Brain microvascular endothelial cell (primary cell): ENCODE measurements at regions not wholly inside any gene's neighbourhood (a gene's known extent, or its start where the extent isn't known, plus 50 kb on each side); places are given as distances from the start of the nearest gene placed in this dataset.

Experiments used
- DNase-seq: peaks from one replicate; pipeline ENCODE4 v3.0.0-alpha.2; 2020
- H3K27ac ChIP-seq: fragments of 250-450 bp; sonication (Bioruptor Pico); 2 replicates; pipeline ENCODE4 v1.5.1; 2020; ENCODE audit warnings: mild to moderate bottlenecking, moderate library complexity
- H3K27me3 ChIP-seq: fragments of 250-450 bp; sonication (Bioruptor Pico); replicated peaks from 2 replicates; pipeline ENCODE4 v1.5.1; 2020; ENCODE audit warnings: mild to moderate bottlenecking
- H3K36me3 ChIP-seq: fragments of 250-450 bp; sonication (Bioruptor Pico); replicated peaks from 2 replicates; pipeline ENCODE4 v1.5.1; 2020; ENCODE audit warnings: mild to moderate bottlenecking
- H3K4me3 ChIP-seq: 2 replicates; pipeline ENCODE4 v1.5.1; 2011; ENCODE audit warnings: low read depth, mild to moderate bottlenecking, control low read depth, low read length, moderate library complexity
- in situ Hi-C: cut with HindIII; loops from 2 replicates; pipeline ENCODE4 v1.10.0; 2017; ENCODE audit warnings: low sequenced_read_pairs, low pct_ligation_motif_present
- TF ChIP-seq, protein P1 (sequence below): IDR thresholded peaks from 2 replicates; pipeline ENCODE4 v1.5.1; 2011; ENCODE audit warnings: low read depth, mild to moderate bottlenecking, moderate library complexity, low read length, control low read depth, inconsistent platforms; ENCODE audit errors: missing control alignments

DNA sequence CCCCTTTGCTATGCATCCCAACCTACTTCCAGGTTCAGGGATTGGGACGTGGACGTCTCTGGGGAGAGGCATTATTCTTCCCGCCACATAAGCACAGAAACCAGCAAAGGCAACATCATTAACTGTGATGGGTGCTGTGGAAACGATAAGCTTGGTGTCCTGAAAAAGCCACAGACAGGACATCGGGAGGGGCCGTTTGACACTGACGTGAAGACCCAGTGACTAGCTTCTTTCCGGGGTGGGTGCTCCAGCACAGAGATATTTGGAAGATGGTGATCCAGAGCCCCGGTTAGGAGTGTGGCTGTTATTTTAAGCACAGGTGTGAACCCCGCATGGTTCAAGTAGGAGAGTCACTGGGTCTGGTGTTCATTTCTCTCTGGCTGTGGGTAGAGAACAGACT, 163.8 kb upstream of the HDAC4 start:
- in situ Hi-C loops: no loop called here
- H3K27ac ChIP-seq: no peak overlapping the region
- H3K36me3 ChIP-seq: no peaks in the 10 kb centered on the region
- no peak for DNase-seq
- TF ChIP-seq, protein P1, sequence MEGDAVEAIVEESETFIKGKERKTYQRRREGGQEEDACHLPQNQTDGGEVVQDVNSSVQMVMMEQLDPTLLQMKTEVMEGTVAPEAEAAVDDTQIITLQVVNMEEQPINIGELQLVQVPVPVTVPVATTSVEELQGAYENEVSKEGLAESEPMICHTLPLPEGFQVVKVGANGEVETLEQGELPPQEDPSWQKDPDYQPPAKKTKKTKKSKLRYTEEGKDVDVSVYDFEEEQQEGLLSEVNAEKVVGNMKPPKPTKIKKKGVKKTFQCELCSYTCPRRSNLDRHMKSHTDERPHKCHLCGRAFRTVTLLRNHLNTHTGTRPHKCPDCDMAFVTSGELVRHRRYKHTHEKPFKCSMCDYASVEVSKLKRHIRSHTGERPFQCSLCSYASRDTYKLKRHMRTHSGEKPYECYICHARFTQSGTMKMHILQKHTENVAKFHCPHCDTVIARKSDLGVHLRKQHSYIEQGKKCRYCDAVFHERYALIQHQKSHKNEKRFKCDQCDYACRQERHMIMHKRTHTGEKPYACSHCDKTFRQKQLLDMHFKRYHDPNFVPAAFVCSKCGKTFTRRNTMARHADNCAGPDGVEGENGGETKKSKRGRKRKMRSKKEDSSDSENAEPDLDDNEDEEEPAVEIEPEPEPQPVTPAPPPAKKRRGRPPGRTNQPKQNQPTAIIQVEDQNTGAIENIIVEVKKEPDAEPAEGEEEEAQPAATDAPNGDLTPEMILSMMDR: no peak
- no peaks in the 10 kb centered on the region for H3K27me3 ChIP-seq
- H3K4me3 ChIP-seq: no peak overlapping the region

DNA sequence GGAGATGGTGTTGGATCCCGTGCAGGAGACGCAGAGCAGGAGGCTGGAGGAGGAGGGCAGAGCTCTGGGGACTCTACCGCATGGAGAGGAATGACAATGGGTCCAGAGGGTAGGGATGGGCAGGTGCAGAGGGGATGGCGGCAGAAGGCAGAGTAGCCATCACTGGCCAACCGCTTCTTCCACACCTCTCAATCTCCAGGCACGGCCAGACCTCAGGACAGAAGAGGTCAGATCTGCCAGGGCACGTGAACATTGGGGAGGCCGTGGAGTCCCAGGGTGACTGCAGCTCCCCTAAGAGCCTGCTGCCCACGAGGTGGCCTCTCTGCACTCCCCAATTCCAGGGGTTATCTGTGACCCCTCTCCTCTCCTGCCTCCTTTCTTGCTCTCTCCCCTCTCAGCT, 162.7 kb upstream of the HDAC4 start:
- no peak overlapping the region for H3K27ac ChIP-seq
- no peak for DNase-seq
- in situ Hi-C loops: no loop called here
- TF ChIP-seq, protein P1: no peak
- H3K27me3 ChIP-seq: no peaks in the 10 kb centered on the region
- H3K36me3 ChIP-seq: no peaks in the 10 kb centered on the region
- H3K4me3 ChIP-seq: no peak overlapping the region

DNA sequence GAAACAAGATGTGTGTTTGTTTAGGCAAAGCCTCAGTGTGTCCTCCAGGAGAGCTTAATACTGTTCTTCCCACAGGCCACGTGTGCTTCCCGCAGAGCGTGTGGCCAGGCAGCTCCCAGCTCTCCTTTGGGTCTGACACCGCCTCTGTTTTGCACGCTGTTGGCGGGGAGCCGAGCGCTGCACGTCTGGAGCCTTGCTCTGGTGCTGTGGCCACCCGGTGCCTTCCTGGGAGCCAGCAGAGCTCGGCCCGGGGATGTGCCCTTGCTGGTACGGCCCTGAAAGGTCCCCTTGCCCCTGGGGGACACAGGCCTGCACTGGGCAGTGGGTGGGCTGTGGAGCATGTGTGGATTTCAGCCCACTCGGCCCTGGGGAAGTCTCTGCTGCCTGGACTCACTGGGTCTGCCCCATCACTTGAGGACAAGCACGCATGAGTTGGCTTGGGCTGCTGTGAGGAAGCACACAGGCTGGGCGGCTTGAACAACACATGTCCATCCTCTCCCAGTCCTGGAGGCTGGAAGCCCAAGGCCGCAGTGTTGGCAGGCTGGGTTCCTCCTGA, 160.7 kb upstream of the HDAC4 start:
- in situ Hi-C loops: no loop called here

DNA sequence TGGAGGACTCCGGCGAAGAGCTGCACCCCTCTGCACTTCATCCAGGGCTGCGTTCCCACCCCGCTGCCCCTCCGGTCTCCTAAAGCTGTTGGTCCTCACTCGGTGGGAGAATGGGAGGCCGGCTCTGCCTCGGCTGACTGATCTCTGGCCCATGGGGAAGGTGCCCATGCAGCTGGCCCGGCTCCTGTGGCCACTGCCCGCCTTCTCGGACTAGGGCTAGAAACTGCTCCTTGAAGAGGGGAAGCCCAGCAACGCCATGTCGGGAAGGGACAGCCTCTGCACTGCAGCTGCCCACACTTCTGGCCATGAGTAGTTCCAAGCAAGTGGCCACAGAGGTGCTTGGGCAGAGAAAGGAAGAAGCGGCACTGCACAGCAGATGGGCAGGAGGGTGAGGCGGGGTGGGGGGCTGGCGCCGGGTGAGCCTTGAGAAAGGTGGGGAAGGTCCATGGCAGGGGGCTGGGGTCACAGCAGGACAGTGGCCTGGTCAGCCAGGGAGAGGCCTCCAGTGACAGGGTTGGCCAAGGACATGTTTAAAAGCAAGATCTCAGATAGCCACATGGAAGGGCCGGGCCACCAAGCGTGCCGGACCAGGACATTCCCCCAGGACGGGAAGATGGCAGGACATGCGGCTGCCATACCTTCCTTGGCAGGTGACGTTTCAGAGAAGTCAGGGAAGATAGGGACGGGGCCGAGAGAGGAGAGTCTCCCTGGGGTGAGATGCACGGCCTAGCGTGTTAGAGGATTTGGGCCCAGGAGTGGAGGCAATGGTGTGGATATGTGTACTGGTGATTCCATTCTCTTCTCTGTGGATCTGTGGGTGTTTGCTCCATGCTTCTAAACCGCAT, 158.8 kb upstream of the HDAC4 start:
- Histone ChIP-seq H3K4me3 (no peak overlapping the region), H3K36me3 (no peaks in the 10 kb centered on the region), H3K27ac (no peak overlapping the region), H3K27me3 (no peaks in the 10 kb centered on the region)
- DNase-seq: no peak
- in situ Hi-C loops: no loop called here
- TF ChIP-seq, protein P1: no peak

More for the DNA sequence above, 160.7 kb upstream of the HDAC4 start:
- peak; percentile 14 for DNase-seq
- H3K27me3 ChIP-seq: no peaks in the 10 kb centered on the region
- no peak overlapping the region for H3K4me3 ChIP-seq
- TF ChIP-seq, protein P1: no peak
- H3K36me3 ChIP-seq: no peaks in the 10 kb centered on the region
- H3K27ac ChIP-seq: no peak overlapping the region

DNA sequence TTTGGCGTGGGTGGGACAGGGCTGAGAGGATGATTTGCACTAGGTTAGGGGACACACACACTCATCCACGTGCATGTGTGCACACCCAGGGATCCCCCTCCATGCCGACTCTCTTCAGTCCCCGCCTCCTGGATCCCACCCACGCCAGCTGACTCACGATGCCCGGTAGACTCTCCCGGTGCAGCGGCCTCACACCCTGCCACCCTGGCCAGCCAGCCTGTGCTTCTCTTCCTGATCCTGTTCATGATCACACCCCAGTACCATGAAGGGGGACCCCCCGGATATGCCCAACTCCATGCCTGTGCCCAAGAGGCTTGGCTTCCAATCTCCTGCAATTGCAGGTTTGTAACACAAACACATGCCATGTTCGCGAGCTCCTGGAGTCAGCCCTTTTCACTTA, 157.8 kb upstream of the HDAC4 start:
- DNase-seq: no peak
- Histone ChIP-seq H3K36me3 (no peaks in the 10 kb centered on the region), H3K27me3 (no peaks in the 10 kb centered on the region), H3K27ac (no peak overlapping the region), H3K4me3 (no peak overlapping the region)
- TF ChIP-seq, protein P1: no peak
- in situ Hi-C loops: no loop called here
